ENCODE measurements at regions not wholly inside any gene's neighbourhood (a gene's known extent, or its start where the extent isn't known, plus 50 kb on each side); places are given as distances from the start of the nearest gene placed in this dataset.

DNA sequence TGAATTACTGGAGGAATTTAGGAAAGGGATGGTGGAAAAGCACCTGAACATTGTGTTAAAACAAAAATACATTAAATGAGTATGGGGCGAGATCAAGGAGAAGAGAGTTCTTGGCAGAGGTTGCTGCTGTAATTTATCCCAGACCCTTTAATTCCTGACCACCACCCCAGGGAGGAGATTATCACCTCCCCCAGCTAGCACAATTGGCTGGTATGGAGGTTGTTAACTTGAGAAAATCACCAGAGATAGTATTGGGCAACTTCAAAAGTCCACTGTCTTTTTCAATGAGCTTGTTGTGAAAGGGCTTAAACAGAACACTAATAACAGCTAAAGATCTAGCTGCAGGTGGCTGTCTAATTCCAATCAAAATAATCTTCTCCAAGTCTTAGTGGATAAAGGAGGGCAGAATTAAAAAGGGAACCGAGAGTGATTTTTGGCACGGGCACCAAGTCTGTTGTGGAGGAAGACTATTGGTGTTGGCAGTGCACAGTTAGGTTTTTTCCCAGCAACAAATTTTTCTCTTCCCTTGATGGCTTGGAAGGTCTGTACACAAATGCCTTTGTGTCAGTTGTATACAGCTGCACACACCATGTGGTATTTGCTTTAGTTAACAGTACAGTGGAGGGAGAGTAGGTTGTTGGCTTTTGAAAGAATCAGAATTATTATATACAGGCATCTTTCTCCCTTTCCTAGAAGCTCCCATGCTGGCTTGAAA is 289.5 kb downstream of the SLC4A3 start:
- no peak for TF ChIP-seq POLR2A (IDR thresholded peaks at IDR 0.05)
- TF ChIP-seq, protein P1, sequence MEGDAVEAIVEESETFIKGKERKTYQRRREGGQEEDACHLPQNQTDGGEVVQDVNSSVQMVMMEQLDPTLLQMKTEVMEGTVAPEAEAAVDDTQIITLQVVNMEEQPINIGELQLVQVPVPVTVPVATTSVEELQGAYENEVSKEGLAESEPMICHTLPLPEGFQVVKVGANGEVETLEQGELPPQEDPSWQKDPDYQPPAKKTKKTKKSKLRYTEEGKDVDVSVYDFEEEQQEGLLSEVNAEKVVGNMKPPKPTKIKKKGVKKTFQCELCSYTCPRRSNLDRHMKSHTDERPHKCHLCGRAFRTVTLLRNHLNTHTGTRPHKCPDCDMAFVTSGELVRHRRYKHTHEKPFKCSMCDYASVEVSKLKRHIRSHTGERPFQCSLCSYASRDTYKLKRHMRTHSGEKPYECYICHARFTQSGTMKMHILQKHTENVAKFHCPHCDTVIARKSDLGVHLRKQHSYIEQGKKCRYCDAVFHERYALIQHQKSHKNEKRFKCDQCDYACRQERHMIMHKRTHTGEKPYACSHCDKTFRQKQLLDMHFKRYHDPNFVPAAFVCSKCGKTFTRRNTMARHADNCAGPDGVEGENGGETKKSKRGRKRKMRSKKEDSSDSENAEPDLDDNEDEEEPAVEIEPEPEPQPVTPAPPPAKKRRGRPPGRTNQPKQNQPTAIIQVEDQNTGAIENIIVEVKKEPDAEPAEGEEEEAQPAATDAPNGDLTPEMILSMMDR (IDR thresholded peaks at IDR 0.05): no peak

All from body of pancreas (tissue), 4 donors.